ENCODE measurements at regions not wholly inside any gene's neighbourhood (a gene's known extent, or its start where the extent isn't known, plus 50 kb on each side); places are given as distances from the start of the nearest gene placed in this dataset.

GRCh38 chr6:158869826-158870648 lies 50.9 kb upstream of the EZR start:
- Histone ChIP-seq H2AFZ (ENCODE audit: control insufficient read depth, low read depth, low read length) (peak overlapping the region; percentile 86), H3K9me3 (replicated peaks; ENCODE audit: control insufficient read depth, insufficient read depth, low read length) (no peaks in the 10 kb centered on the region; the same call in 1 of the 3 replicates), H3K4me1 (ENCODE audit: control insufficient read depth, insufficient read depth, low read length) (peaks cover 39% of the 10 kb centered on the region), H3K27ac (ENCODE audit: control insufficient read depth, insufficient read depth) (peak overlapping the region; percentile 91), H3K79me2 (ENCODE audit: control insufficient read depth, insufficient read depth, low read length) (no peaks in the 10 kb centered on the region), H3K4me2 (ENCODE audit: control insufficient read depth, insufficient read depth) (peak overlapping the region; percentile 94), H3K27me3 (replicated peaks in 1 of 2; ENCODE audit: control insufficient read depth in 2 of 2, insufficient read depth in 2 of 2, low read length in 1 of 2) (no peaks in the 10 kb centered on the region), H3K4me3 (peak overlapping the region; percentile 62), H4K20me1 (ENCODE audit: control insufficient read depth, insufficient read depth) (no peaks in the 10 kb centered on the region), H3K36me3 (ENCODE audit: control insufficient read depth in 2 of 2, insufficient read depth in 2 of 2, low read length in 1 of 2) (no peaks in the 10 kb centered on the region), H3K9ac (ENCODE audit: control insufficient read depth, insufficient read depth, low read length) (peak overlapping the region; percentile 86)
- 4% methylated on average over 48 of the region's 50 CpGs for whole genome bisulfite sequencing (ENCODE audit: insufficient coverage, insufficient replicate concordance, low lambda C conversion rate, missing lambda C conversion rate)
- ChIA-PET SMC1A (ENCODE audit: uncharacterized antibody, unreplicated experiment) (interaction anchor here (0.6 to 7.0 kb wide), 24 partner anchors 16 to 623 kb away, joined by 3 to 52 read pairs (median 6); partner anchors contain the start of genes EZR, RSPH3 and SYTL3), CTCF (interaction anchor here (0.6 to 2.9 kb wide), 12 partner anchors 17 to 166 kb away, joined by 3 to 17 read pairs (median 5); no protein-coding TSS in a partner anchor), RAD21 (ENCODE audit: unreplicated experiment) (interaction anchor here (0.6 to 4.5 kb wide), 34 partner anchors 16 to 243 kb away, joined by 3 to 29 read pairs (median 4); partner anchors contain the start of gene EZR), POLR2A (interaction anchor here (0.6 to 3.0 kb wide), 25 partner anchors 9 to 235 kb away, joined by 3 to 14 read pairs (median 6); partner anchors contain the start of genes EZR, RSPH3 and TAGAP)
- peak; percentile 95 for FAIRE-seq
- ATAC-seq, result peak; percentile 91
- BruUV-seq (replicated peaks), result TSS peak; percentile 98
- intact Hi-C loops (cut with micrococcal nuclease; ENCODE audit: unreplicated experiment) (loop anchor here (1.0 to 5.0 kb wide), 8 partner anchors 41 to 221 kb away; partner anchors contain the start of gene EZR), in situ Hi-C loops (cut with MboI) (no loop called here)
- peak; percentile 98 for DNase-seq (ENCODE audit: low read depth, low spot score)
- TF ChIP-seq CBX5 (IDR thresholded peaks at IDR 0.05; ENCODE audit: low read depth) (0 out of 2 replicates have a peak, but pooled peaks have one; percentile 10), SUPT20H (IDR thresholded peaks at IDR 0.05; ENCODE audit: borderline replicate concordance, control insufficient read depth, low read depth, low read length) (no peak), RELA (IDR thresholded peaks at IDR 0.05; ENCODE audit: borderline replicate concordance, partially characterized antibody) (peak; percentile 10), CHD4 (IDR thresholded peaks at IDR 0.05) (no peak), NFYB (IDR thresholded peaks at IDR 0.05; ENCODE audit: insufficient read depth, low read depth, low read length) (0 out of 2 replicates have a peak, but pooled peaks have one; percentile 5), REST (IDR thresholded peaks at IDR 0.05; ENCODE audit: low read depth, low read length) (no peak), NFIC (IDR thresholded peaks at IDR 0.05; ENCODE audit: low read depth, low read length) (no peak), POLR2AphosphoS2 (IDR thresholded peaks at IDR 0.05; ENCODE audit: low read depth, low read length) (peak; percentile 57; the same call in 1 of the 2 replicates), ZBTB40 (IDR thresholded peaks at IDR 0.05; ENCODE audit: borderline replicate concordance) (no peak; the same call in 1 of the 2 replicates)
